ENCODE measurements at regions not wholly inside any gene's neighbourhood (a gene's known extent, or its start where the extent isn't known, plus 50 kb on each side); places are given as distances from the start of the nearest gene placed in this dataset.

DNA sequence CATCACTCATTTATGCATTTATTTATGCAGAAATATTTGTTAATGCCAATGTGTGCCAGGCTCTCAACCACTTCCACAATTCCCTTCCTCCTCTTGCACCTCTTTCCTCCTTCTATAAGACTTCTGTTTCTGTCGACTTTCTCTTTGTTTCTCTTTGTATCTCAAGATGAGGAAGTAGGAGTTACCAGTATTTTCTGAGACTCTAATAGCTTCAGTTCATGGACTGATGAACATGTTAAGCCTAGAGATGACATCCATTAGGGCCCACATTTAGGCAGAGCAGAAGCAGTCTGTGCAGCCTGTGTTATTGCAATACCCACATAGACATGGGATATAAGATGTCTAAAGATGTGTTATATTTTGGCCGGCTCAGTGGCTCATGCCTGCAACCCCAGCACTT is 241.8 kb upstream of the SMIM31 start:
- TF ChIP-seq, protein P1, sequence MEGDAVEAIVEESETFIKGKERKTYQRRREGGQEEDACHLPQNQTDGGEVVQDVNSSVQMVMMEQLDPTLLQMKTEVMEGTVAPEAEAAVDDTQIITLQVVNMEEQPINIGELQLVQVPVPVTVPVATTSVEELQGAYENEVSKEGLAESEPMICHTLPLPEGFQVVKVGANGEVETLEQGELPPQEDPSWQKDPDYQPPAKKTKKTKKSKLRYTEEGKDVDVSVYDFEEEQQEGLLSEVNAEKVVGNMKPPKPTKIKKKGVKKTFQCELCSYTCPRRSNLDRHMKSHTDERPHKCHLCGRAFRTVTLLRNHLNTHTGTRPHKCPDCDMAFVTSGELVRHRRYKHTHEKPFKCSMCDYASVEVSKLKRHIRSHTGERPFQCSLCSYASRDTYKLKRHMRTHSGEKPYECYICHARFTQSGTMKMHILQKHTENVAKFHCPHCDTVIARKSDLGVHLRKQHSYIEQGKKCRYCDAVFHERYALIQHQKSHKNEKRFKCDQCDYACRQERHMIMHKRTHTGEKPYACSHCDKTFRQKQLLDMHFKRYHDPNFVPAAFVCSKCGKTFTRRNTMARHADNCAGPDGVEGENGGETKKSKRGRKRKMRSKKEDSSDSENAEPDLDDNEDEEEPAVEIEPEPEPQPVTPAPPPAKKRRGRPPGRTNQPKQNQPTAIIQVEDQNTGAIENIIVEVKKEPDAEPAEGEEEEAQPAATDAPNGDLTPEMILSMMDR (IDR thresholded peaks at IDR 0.05), result no peak
- no peak for TF ChIP-seq POLR2A (IDR thresholded peaks at IDR 0.05)
- TF ChIP-seq POLR2AphosphoS5 (IDR thresholded peaks at IDR 0.05; ENCODE audit: insufficient read depth in 1 of 2, low read depth in 1 of 2), result no peak

Measured in vagina (tissue), 2 donors.